HG03469 (cell line): ENCODE measurements at regions not wholly inside any gene's neighbourhood (a gene's known extent, or its start where the extent isn't known, plus 50 kb on each side); places are given as distances from the start of the nearest gene placed in this dataset.

ENCODE experiments used
- ATAC-seq: cut with Tn5 transposase; IDR thresholded peaks from one replicate; pipeline ENCODE4 v1.9.1; 2021; ENCODE audit warnings: mild to moderate bottlenecking, moderate library complexity, moderate number of reproducible peaks; ENCODE audit not compliant: unreplicated experiment

DNA sequence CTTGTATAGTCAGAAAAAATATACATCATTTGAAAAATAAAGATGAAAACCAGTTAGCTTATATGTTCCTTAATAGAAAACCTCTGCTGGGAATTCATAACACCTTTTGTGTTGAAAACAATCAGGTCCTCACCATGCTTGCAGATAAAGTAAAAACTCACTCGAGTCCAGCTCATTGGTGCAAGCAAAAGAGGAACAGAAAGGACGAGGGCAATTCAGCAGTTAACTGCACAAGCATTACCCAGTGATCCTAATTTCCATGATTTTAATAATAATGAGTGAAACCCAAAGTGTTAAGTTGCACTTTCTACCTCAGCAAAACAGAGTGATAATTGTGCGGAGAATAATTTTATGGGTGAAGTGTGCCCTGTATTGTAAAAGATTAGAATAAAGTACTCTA is 839.9 kb downstream of the BCL11A start:
- ATAC-seq, result peak; percentile 74

DNA sequence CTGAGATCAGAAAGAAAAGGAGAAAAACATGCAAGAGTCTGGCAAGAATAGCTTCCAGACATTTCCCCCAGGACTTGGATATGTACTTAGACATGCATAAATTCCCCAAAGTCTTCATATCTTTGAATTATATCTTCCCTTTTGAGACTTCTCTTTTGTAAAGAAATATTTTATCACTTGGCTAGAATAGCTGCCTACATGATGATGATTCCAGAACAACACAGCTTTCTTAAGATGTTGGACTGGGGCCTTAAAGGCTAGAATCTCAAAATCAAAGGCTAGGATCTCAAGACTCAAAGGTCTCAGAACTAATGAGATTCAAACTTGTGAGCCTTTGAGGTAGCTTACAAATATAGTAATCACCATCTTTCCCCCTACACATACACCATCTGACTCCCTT is 842.3 kb downstream of the BCL11A start:
- no peak for ATAC-seq

DNA sequence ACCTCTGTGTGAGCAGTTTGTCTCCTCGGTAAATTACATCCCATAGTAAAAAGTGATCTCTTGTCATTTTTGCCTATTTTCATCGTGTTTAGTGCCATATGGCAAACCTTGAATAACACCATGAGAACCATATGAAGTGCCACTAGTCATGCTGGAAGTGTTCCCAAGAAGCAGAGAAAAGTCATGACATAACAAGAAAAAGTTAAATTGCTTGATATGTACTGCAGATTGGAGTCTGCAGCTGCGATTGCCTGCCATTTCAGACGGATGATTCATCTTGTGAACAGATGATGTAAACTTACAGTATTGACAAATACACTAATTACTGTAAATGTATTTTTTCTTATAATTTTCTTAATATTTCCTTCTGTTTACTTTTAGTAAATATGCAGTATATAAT is 846.7 kb downstream of the BCL11A start:
- ATAC-seq, result no peak

DNA sequence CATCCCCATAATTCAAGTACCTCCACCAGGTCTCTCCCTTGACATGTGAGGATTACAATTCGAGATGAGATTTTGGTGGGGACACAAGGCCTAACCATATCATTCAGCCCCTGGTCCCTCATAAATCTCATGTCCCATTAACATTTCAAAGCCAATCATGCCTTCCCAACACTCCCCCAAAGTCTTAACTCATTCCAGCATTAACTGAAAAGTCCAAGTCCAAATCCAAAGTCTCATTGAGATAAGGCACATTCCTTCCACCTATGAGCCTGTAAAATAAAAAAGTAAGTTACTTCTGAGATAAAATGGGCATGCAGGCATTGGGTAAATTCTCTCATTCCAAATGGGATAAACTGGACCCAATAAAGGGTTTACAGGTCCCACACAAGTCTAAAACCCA is 849.7 kb downstream of the BCL11A start:
- ATAC-seq, result no peak

DNA sequence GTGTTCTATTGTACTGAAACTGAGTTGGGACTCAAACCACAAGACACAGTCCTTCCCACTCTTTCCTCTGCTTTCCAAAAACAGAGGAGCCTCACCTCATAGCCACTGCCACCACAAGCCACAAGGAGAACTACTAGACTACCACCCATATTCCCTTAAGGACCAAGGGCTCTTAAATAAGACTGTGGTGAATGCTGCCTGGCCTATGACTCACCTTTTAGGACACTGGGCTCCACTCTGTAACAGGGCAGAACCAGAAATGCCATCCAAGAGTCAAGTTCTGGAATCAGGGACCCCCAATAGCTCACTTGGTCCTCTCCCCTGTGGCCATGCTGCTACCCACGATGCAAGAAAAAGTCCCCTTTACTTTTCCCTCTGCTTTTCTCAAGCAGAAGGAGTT is 851.4 kb downstream of the BCL11A start:
- ATAC-seq, result no peak

DNA sequence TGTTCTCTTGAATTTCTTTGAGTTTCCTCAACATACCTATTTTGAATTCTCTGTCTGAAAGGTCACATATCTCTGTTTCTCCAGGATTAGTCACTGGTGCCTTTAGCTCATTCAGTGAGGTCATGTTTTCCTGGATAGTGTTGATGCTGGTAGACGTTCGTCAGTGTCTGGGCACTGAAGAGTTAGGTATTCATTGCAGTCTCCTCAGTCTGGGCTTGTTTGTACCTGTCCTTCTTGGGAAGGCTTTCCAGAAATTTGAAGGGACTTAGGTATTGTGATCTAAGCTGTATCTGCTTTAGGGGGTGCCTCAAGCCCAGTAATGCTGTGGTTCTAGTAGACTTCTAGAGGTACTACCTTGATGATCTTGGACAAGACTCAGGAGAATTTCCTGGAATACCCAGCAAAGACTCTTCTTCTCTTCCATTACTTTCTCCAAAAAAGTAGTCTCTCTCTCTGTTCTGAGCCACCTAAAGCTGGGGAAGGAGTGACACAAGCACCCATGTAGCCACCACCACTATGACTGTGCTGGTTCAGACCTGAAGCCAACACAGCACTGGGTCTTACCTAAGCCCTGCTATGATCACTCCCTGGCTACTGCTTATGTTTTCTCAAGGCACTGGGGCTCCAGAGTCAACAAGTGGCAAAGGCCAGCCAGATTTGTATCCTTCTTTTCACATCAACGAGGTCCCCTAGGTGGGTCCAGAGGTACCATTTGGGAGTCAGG is 852.0 kb downstream of the BCL11A start:
- no peak for ATAC-seq

DNA sequence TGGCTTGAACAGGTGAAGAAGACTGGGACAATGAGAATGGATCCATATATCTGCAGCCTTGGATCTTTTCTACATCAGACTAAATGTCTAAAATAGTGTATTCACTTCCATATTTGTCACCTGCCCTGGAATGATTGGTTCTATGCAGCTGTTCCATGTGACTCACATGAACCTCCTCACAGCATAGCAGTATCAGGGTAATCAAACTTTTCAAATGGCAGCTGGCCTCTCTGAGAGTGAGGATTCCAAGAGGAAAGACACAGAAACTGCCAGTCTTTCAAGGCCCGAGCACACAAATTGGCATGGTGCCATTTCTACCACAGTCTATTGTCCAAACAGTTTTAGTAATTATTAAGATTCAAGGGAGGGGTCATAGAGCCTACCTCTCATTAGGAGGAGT is 859.3 kb downstream of the BCL11A start:
- ATAC-seq, result no peak

DNA sequence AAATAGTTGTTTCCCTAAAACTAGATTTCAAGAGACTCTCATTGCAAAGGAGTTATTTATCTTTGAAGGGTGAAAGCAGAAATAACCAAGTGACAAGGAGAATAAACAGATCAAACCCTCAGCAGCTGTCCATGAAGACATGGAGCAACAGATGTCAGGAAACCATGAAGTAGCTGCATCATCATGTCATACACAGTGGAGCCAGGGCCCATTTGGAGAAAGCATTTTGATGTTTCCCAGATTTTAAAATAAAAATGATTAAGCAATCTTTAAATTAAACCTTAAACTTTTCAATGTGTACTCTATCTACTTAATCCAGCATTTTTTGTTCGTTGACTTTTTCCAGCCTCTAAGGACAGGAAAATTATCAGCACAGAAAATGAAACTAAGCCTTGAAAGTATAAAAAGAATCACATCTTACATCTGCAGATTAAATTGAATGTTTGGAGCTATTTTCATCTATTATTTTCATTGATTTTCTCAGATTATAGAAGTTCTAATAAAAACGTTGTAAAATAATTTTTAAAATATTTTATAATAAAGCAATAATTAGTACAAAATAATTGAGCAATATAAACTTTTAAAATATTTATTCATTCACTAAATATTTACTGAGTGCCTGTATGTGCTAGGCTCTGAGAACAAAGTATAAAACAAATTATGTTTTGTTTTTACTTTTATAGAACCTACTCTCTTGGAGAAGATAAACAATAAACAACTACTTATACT is 860.1 kb downstream of the BCL11A start:
- ATAC-seq, result no peak

DNA sequence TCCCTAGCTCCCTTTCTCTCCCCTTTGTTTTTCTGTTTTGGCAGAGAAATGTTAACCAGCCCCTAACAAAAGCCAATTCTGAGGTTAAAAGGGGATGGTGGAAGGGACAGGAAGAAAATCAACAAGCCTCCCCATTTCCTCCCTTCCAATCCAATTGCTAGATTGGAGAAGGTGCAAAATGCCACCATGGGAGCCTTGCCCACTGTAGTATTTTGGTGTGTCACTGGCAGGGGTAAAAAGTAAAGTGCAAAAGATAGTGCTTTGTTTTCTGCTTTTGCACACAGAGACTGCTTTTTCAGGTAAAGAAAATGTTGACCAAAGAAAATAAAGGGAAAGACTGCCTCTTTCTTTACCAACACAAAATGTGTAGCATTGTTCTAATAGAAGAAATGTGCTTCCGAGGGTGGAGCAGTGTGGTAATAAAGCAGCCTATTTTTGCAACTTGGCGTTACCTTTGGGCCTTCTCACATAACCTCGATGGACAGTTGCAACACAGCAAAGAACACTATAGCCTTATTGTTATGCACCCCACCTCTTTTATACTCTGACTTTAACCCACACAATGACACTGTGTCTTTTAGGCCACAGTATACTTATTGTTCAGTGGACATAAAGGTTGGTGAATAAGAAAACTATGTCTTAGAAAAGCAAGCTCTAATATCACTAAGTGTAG is 861.8 kb downstream of the BCL11A start:
- ATAC-seq, result no peak

DNA sequence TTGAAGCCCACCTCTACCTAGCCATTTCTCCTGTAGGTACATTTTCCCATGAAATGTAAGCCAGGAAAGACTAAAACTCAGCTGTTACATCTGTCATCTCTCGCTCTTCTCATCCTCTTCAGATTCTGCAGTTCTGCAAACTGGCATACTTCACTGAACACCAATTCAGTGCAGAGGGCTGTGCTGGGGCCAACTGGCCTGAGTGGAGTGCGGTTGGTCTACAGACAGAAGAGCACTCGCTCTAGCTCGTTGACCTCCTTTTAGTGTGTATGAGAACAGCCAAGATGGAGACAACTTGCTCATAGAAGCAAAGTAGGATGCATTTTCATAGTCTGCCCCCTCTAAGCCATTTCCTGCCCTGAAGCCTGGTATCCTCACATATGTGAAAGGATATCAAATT is 862.6 kb downstream of the BCL11A start:
- no peak for ATAC-seq

DNA sequence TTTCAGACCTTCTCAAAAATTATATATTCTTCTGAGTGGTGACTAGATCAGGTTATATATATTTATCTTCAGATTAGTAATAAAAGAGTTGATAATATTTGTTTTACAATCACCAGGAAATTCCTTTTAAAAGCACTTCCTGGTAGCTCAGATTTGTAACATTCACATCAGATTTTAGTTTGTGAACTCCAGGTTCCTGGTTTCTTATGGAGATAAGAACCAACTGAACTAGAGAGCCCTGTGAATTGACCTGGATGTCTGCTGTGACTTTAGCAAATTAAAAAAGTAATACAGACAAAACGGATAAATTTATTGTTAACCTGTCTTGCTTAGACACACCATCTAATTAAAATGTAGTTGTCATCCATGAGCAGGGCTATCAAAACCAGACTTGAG is 868.7 kb downstream of the BCL11A start:
- no peak for ATAC-seq

DNA sequence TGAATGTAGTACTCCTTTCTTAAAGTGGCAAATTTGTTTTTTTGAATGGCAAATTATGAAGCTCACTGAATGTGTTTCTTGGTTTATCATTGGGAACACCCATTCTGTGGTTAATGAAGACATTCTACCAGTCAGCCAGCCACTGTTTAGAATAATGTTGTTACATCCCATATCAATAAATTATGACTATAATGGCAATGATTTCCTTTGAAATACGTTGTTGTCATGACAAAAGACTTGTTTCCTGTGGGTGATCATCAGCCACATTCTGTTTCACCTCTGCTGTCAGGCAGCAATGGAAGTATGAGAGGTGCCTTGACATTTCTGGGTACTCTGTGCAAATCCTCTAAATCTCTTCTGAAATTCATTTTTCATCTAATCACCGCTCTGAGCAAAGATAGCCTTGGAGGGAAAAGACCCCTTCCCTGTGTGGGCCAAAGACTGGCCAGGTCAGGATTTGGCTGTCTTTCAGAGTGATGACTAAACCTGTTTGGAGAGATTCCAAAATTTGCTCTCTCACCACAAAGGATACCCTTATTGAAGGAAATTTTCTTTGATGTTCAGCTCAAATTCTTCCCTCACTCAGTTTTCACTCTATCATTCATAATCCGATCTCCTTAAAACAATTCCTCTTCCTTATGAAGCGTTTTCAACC is 869.2 kb downstream of the BCL11A start:
- ATAC-seq, result no peak

DNA sequence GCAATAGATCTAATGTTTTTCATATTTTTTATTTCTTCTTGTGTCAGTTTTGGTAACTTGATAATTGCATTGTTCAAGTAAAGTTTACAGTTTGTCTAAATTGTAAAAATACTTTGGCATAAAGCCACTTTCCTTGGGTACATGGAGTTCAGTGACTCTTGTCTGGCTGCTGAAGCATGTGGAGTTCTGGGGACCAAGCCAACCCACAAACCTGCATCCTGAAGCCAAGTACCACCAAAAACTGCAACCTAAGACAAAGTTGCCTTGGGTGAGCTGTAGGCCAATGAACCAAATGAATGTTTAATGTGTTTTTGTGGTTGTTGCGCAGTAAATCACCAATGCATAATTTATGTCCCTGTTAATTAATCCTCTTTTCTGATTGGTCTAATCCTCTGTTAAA is 872.6 kb downstream of the BCL11A start:
- ATAC-seq, result no peak

DNA sequence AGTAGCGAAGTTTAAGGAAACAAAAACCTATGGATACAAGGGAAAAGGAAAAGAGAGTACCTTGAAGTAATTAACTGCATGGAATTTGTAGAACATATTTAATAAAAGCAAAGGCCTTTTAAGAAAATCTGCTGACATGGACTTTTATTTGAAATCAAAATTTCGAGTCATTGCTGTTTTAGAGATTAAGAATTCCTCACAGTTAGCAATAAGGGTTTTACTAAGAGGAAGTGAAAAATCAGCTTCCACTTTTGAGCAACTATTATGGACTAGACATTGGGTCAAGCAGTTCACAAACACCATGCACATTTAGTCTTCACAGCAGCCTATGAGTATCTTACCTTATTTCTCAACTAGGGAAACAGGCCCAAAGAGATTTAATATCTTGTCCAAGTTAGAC is 876.3 kb downstream of the BCL11A start:
- ATAC-seq, result no peak

DNA sequence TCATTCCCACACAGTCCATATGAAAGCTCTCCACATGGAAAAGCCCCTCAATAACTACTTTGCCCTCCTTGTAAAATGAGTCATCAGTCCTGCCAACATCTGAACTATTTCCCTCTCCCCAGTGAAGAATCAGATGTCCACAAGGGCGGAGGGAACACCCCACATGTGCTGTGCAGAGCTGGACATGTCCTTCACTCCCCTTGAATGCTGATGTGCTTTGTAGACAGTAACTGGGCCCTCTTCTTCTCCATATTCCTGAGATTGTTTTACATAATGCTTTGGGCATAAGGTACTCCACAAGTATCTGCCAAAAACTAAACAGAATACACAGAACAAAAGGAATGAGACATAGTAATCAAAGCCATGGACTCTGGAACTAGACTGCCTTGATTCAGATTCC is 879.4 kb downstream of the BCL11A start:
- ATAC-seq, result no peak

DNA sequence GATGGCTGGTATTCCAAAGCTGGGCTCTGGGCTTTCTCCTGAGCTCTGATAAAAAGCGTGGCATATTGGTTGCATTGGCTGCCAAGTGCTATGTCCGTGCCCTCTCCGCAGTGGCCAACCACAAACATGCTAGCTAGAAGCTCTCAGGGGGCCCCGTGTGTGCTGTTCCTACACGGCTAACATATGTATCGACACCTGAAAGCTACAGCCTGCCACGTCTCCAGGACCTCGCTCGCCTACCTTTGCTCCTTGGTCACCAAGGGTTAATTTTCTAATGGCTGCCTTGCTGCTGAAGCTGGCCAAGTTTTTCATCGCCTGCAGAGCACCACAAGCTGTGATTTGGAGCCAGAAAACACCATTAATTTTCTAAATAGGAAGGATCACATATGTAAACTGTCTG is 888.4 kb downstream of the BCL11A start:
- no peak for ATAC-seq

DNA sequence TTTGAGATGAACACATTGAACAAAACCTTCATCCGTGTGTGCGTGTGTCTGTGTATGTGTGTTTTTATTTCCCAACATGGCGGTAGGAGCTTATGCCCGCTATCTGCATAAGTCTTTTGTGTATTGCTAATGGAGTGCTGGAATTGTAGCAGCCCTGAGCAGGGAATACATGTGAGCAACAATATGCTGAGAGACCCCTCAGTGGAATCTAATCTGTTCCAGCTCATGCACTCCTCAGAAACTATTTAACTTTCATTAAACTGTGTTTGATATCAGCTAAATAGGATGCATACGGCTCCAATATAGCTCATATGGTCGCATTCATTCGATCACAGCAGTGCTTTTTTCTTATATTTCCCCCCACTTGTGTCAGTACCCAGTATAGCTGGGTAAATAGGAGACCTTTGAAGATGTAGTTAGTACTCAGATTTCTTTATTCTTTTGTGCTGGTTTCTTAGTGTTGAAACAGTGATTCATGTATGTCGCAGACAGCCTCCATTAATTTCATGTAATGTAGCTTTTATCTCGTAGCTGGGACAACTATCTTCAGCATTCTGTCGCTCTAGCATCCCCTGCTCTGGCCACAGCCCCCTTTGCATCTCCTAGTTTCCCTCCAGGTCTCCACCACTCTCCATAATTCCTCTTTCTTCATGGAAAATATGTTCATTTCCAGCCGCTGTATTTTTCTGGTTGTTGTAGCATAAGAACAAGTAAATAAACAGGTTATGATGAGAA is 891.2 kb downstream of the BCL11A start:
- no peak for ATAC-seq

DNA sequence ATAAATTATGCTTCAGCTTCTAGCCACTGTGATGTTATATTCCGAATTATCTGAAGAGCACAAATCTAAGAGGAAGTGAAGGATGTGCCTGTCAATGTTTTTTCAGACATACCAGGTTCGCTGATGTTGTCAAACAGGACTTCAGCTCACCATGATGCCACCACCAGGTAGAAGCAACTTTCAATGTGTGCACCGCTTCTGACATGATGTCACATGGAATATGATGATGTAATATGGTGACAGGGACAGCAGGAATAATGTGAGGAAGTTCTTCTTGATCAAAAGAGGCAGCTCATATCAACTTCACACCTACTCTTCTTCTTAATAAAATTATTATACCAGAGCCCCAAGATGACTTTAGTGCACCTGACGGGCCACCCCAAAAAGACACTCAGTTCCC is 893.2 kb downstream of the BCL11A start:
- ATAC-seq, result no peak

DNA sequence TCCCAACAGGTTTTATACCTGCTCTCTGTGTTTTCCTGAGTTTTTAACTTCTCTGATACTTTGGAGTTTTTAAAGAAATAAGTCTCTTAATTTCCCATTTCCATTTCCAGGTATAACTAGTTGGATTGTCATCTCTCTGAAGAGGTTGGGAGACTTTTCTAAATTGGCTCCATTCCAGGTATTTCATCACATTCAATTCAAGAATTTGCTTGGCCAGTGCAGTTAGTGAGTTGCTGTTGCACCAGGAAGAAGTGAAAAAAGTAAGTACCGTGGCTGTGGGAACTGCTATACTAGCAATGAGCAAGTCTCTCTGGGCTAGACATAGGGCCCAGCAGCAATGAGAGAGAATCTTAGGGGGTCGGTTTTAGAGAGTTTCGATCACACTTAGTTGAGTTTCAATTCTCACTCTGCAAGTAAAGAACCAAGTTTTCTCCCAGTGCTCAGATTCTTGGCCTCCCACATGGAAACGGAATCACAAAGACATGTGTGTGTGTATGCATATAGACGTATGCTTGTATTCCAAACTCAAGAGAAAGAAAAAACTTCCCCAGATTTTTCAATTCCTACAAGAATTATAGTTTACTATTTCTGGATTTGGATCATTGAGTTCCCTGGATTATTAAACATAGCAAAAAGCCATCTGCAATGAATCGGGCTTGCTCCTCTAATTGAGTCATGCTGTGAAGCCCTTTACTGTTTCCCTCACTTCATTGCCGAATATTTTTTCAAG is 894.4 kb downstream of the BCL11A start:
- ATAC-seq, result no peak

DNA sequence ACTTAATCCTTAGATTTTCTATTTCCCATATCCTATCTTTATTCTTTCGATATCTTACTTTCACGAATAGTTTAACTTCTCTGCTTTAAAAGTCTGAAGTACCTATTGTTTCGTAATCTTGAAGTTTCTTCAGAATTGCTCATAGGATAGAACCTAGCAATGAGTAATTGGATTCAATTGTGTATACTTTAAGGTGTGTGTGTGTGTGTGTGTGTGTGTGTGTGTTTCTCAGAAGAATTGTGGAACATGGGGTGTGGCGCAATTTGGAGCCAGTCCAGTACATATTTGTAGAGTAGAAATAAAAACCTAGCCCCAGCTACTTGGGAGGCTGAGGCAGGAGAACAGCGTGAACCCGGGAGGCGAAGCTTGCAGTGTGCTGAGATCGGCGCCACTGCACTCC is 897.6 kb downstream of the BCL11A start:
- ATAC-seq, result no peak
